ELF-1 (cell line): ENCODE measurements at regions not wholly inside any gene's neighbourhood (a gene's known extent, or its start where the extent isn't known, plus 50 kb on each side); places are given as distances from the start of the nearest gene placed in this dataset.
"Not testable (repeated sequence)": the region's sequence is repeated elsewhere in the genome, so short reads cannot be mapped to it uniquely, and the experiment has no call there.

Experiments
- DNase-seq: peaks from one replicate; pipeline ENCODE4 v3.0.0-alpha.2; 2016; ENCODE audit warnings: low read depth, low spot score

GRCh38 chr4:59700651-59701050, 1499.5 kb upstream of the ADGRL3 start:
- DNase-seq: no peak

DNA sequence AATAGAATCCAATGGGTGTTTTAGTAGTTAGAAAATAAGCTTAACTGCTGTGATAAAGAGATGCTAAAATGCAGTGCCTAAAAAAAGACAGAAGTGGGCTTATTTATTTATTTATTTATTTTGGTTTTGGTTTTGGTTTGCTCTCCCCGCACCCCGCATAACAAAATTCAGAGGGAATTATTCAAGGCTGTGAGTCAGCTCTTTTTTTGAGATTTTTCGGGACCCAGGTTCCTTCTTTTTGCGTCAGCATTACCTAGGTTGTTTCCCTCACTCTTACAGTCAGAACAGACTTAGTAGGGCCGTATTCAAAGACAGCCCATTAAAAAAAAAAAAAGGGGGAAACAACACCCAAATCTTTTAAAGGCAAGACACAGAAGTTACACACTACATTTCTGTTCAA, 1495.5 kb upstream of the ADGRL3 start:
- DNase-seq: no peak

DNA sequence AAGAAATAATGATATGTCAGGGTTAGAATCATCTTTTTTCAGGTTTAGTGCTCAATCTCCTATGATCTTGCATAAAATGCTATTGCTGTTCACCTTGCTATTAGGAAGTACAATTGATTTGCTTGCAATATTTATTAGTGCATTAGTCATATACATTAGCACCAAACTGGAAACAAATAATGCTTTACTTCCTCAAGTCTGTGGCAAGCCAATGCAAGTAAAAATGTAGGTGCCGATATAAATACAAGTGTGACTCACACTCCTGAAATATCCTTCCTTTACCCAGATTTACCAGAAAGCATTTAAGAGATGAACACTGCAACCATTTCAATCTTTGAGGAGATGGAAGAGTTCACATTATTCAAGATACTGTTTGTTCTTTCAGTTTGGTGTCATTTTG, 1487.7 kb upstream of the ADGRL3 start:
- no peak for DNase-seq

DNA sequence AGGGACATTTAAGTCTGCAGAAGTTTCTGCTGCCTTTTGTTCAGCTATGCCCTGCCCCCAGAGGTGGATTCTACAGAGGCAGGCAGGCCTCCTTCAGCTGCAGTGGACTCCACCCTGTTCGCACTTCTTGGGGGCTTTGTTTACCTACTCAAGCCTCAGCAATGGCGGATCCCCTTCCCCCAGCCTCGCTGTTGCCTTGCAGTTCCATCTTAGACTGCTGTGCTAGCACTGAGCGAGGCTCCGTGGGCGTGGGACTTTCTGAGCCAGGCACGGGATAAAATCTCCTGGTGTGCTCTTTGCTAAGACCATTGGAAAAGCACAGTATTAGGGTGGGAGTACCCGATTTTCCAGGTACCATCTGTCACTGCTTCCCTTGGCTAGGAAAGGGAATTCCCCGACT, 1475.8 kb upstream of the ADGRL3 start:
- DNase-seq: not testable (repeated sequence)

DNA sequence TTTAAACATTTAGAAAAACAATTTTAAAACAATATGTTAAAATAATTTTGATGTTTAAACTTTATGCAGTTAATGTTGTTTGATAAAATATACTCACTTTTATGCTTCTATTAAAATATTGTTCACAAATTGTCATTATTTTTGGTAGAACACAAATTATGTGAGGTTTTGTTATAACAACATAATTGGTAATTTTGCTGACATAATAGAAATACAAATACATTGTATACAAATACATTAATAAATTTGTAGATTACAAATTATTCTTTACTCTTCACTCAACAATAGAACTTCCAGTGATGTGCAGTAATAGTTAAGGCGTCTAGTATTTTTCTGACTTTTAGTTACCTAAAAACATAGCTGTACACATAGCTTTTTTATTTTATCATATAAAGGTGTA, 1472.4 kb upstream of the ADGRL3 start:
- no peak for DNase-seq

GRCh38 chr4:59728496-59728895, 1471.6 kb upstream of the ADGRL3 start:
- DNase-seq: no peak

DNA sequence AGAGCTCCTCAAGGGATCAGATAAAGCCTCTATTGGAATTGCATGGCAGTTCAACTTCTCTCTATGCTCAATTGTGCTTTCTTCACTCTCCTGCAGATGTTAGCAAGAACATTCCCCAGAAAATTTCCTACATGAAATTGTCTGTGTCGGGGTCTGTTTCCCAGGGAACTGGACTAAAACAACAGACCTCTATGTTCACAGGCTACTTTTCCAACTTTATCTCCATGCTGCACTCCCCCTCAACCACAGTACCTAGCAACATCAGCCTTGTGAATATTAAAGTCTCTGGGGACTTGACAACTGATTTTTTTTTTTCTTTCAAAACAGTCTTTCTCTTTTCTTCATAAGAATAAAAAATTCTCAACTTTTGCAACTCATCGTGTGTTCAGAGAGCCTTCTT, 1470.8 kb upstream of the ADGRL3 start:
- no peak for DNase-seq

DNA sequence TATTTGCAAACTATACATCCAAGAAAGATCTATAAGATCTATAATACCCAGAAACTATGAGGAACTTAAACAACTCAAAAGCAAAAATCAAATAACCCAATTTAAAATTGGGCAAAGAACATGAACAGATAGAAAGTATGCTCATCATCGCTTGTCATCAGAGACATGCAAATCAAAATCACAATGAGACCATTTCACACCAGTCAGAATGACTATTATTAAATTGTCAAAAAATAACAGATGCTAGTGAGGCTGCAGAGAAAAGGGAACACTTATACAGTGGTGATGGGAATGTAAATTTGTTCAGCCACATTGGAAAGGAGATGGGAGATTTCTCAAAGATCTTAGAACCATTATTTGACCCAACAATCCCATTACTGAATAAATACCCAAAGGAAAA, 1451.7 kb upstream of the ADGRL3 start:
- DNase-seq: no peak

DNA sequence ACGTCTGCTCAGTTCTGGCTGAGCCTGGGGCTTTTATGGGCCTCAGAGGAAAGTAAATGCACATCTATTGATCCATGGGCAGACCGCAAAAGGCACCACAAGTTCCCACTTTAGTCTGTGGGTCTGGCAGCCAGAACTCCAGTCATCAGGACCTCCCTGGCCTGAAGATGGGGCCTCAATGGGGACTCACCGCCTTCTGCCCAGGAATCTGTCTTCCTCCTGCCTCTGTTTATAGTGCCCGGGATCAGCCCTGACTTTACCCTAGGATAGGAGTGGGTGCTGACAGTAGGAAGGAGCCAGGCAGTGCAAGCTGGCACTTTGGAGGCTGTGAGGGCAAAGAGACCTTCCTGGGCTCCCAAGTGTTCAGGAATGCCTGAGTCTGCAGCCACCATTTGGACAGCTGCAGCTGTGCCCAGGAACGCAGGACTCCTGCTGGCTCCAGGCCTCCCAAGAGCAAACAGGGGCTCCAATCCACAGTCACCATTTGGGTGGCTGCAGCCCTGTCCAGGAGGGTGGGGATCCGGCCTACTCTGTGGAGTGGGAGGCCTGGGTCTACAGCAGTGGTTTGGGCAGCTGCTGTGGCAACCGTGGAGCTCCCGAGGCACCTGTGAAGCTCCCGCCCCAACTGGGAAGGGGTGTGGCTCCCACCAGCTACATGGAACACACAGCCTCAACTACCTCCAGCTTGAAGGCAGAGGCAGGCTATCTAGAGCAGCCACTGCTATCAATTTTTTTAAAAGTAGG, 1440.9 kb upstream of the ADGRL3 start:
- no peak for DNase-seq

- DNase-seq: no peak
These were observed 1437.8 kb upstream of the ADGRL3 start for GRCh38 chr4:59762344-59762743.

DNA sequence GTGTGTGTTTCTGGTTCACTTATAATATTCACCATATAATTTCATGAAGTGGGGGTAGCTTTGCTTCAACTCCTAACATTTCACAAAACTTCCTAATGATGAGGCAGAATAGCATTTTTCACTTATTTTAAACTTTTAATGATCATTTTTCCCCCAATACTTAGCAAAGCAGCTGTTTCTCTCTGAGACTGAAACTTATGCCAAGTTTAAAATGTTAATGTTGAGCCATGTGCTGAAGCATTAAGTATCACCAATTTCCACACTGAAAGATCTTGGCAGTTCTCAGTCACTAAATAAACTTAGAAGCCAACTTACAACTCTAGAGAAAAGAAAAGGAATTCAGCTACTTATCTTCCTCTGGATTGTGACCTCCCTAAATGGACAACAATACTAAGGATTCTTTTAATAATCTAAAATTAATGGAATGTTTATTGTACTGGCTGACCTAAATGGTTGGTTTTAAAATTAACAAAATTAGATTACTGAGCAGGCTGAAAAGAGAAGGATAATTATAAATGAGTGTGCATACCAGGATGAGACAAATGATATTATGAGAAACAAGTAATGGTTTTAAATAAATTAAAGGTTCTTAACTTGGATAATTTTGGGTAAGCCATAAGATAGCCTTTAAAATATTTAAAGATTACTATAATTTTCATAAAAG, 1429.4 kb upstream of the ADGRL3 start:
- DNase-seq: no peak

- DNase-seq: no peak
These were observed 1427.4 kb upstream of the ADGRL3 start for GRCh38 chr4:59772641-59773139.

DNA sequence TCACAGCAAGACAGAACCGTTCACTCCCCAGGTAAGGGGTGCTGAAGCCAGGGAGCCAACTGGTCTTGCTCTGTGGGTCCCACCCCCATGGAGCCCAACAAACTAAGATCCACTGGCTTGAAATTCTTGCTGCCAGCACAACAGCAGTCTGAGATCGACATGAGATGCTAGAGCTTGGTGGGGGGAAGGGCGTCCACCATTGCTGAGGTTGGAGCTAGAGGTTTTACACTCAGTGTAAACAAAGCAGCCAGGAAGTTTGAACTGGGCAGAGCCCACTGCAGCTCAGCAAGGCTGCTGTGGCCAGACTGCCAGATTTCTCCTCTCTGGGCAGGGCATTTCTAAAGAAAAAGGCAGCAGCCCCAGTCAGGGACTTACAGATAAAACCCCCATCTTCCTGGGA, 1419.9 kb upstream of the ADGRL3 start:
- not testable (repeated sequence) for DNase-seq

- DNase-seq: no peak
These were observed 1395.0 kb upstream of the ADGRL3 start for GRCh38 chr4:59805176-59805575.

DNA sequence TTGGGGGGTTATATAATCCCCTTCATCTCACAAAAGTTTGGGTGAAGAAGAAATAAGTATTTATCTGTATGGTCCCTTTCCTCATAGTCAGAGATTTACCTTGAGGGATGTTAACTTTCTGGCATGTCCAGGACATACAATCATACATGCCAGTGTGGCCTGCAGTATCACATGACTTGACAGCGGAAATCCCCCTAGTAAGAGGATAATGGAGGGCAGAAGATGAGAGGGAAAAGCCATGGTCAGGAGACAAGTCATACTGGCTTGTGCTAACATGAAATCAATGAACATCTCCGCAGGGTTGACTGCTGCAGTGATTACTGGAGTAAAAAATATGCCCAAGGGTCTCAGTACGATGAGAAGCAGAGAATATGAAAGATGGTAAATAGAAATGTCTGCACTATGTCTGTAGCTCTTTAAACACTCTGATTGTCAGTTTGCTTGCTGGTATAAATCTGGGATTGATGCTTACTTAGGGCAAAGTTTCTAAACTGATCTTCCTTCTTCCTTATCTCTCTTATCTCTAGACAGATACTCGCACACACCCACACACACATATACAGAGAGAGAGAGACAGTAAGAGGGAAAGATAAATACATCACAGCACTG, 1385.6 kb upstream of the ADGRL3 start:
- DNase-seq: no peak

DNA sequence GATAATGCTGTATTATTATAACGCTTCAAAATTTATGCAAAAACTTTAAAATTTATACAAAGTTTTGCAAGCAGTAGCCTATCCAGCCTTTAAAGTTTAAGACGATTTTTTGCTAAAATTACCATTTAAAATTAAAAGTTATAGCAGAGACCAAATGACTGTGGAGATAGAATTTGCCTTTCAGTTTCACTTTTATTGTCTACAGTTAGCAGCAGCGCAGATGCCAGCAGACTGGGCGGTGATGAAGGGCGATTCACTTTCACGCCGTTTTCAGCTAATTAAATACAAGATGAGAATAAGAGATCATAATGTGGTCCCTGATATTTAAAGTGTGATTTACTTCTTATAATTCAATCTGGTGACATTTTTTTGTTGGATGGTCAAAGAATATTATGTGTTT, 1381.5 kb upstream of the ADGRL3 start:
- no peak for DNase-seq

DNA sequence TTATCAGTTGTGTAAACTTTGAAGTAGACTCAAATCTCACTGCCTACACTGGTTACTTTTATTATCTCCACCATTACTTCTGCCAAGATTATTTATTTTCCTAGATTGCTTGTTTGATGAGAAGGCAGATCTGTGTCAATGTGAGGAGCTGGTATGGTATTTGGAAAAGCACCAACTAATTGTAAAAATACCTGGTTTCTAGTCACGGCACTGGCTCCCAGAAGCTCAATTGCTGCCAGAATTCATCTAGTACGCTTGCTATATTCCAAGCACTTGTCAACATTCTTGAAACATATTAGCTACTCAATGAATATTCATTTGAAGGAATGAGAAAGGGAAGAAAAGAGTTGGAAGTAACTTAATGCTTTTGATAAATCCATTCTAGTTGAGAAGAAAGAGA, 1376.8 kb upstream of the ADGRL3 start:
- DNase-seq: no peak

DNA sequence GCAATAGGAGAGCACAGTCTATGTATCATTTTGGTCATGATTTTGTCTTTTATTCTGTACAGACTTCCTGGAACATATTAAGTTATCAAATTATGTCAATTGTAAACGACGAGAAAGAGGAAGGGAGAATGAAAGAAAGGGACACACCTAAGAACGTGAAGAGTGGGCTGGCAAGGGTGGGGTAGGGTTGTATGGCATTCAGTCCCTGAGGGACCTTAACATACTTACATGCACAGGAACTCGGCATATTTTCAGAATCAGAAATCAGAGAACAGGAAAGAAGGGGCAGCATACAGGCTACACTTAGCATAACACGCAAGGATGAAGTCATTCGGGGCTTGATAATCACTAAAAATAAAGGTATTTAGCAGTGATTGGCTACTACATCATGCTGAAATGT, 1375.0 kb upstream of the ADGRL3 start:
- DNase-seq: no peak

- DNase-seq: no peak
These were observed 1368.4 kb upstream of the ADGRL3 start for GRCh38 chr4:59831746-59832145.

DNA sequence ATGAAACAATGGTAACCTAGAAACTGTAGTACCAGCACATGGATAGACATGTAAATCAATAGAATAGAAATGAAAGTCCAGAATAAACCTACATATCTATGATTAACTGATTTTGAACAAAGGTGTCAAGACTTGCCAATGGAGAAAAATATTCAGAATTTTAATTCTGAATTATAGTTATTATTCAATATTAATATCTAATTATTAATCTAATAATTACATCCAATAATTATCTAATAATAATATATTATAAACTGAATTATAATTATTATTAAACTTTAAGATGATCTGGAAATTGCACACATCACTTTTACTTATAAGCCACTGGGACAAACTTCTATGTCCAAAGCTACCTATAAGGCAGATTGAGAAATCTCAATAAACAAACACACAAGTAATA, 1365.2 kb upstream of the ADGRL3 start:
- no peak for DNase-seq

DNA sequence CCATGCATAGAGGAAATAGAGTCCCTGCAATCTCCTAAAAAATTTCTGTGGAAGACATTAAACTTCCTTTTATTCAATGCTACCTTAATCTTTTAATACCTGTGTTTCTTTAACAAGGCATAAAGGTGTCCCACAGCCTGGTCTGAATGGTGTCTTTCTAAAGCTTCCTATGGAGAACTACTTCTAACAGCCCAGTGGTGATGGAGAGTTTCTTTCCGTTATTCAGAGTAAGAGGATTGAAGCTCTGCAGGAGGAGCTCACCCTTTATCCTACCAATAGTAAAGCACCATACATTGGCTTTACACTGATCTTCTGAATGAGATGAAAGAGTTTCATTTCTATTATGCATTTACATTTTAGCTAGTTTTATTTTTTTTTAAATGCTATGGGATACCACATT, 1362.4 kb upstream of the ADGRL3 start:
- DNase-seq: no peak

DNA sequence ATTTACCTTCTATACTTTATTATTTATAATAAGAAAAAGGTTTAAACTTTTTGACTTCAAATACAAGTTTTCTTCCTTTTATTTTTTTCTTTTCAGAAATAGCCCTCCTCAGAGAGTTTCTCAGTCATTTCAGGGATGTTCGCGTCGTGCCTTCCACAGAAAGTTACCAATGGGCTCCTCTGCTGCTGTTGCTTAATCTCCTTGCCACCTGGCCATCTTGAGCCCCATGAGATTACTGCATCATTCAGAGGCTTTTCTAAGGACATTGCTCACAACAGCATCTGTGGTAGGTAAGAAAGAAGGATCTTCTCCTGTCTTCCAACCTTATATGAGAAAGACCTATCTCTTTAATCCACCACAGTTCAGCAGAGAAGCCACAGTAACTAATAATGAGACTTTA, 1361.9 kb upstream of the ADGRL3 start:
- no peak for DNase-seq

- DNase-seq: no peak
These were observed 1358.4 kb upstream of the ADGRL3 start for GRCh38 chr4:59841698-59842097.
